PFSK-1 (cell line): ENCODE measurements at regions not wholly inside any gene's neighbourhood (a gene's known extent, or its start where the extent isn't known, plus 50 kb on each side); places are given as distances from the start of the nearest gene placed in this dataset.

Source experiments
- FOXP2 ChIP-seq: optimal IDR thresholded peaks from 2 replicates; pipeline ENCODE3; 2011; ENCODE audit warnings: borderline replicate concordance, control low read depth, inconsistent platforms; ENCODE audit not compliant: insufficient read depth; ENCODE audit errors: extremely low read length, extremely low read depth
- POLR2AphosphoS5 ChIP-seq: IDR thresholded peaks from 2 replicates; pipeline ENCODE4 v1.6.1; 2012; ENCODE audit warnings: low read depth, mild to moderate bottlenecking, control low read depth, low read length, moderate library complexity
- REST ChIP-seq, 2 experiments: IDR thresholded peaks; 2 replicates each; pipeline versions ENCODE4 v1.6.1 to v1.8.0; 2011 to 2012; ENCODE audit warnings: low read depth in 2 of 2, low read length in 2 of 2, control low read depth in 1 of 2, inconsistent platforms in 1 of 2, mild to moderate bottlenecking in 1 of 2, moderate library complexity in 1 of 2; ENCODE audit not compliant: insufficient read depth in 1 of 2
- SIN3A ChIP-seq: IDR thresholded peaks from 2 replicates; pipeline ENCODE4 v1.6.1; 2012; ENCODE audit warnings: mild to moderate bottlenecking, low read length, moderate library complexity, borderline replicate concordance; ENCODE audit not compliant: insufficient read depth
- TAF1 ChIP-seq: IDR thresholded peaks from 2 replicates; pipeline ENCODE4 v1.6.1; 2012; ENCODE audit warnings: low read length, control low read depth, borderline replicate concordance; ENCODE audit not compliant: insufficient read depth

GRCh38 chr4:140247237-140247636 is 93.3 kb upstream of the MAML3 start:
- no peak for TF ChIP-seq TAF1
- TF ChIP-seq POLR2AphosphoS5: no peak
- no peak for TF ChIP-seq SIN3A
- no peak for TF ChIP-seq REST (IDR thresholded peaks at IDR 0.05; ENCODE audit: insufficient read depth in 1 of 2, low read depth in 2 of 2, low read length in 2 of 2)
- no peak for TF ChIP-seq FOXP2
